ENCODE measurements at regions not wholly inside any gene's neighbourhood (a gene's known extent, or its start where the extent isn't known, plus 50 kb on each side); places are given as distances from the start of the nearest gene placed in this dataset.

- TF ChIP-seq POLR2A (IDR thresholded peaks at IDR 0.05; ENCODE audit: low read depth) (no peak), EP300 (IDR thresholded peaks at IDR 0.05) (no peak), POLR2AphosphoS5 (IDR thresholded peaks at IDR 0.05) (no peak)
- TF ChIP-seq, protein P1, sequence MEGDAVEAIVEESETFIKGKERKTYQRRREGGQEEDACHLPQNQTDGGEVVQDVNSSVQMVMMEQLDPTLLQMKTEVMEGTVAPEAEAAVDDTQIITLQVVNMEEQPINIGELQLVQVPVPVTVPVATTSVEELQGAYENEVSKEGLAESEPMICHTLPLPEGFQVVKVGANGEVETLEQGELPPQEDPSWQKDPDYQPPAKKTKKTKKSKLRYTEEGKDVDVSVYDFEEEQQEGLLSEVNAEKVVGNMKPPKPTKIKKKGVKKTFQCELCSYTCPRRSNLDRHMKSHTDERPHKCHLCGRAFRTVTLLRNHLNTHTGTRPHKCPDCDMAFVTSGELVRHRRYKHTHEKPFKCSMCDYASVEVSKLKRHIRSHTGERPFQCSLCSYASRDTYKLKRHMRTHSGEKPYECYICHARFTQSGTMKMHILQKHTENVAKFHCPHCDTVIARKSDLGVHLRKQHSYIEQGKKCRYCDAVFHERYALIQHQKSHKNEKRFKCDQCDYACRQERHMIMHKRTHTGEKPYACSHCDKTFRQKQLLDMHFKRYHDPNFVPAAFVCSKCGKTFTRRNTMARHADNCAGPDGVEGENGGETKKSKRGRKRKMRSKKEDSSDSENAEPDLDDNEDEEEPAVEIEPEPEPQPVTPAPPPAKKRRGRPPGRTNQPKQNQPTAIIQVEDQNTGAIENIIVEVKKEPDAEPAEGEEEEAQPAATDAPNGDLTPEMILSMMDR (IDR thresholded peaks at IDR 0.05), result no peak
- Histone ChIP-seq H3K27ac (replicated peaks in 1 of 4) (no peak overlapping the region), H3K9me3 (no peaks in the 10 kb centered on the region), H3K4me3 (no peak overlapping the region), H3K36me3 (no peaks in the 10 kb centered on the region), H3K27me3 (peaks cover 0 to 76% (median 1%) of the 10 kb centered on the region in 4 donors), H3K4me1 (no peaks in the 10 kb centered on the region)
- DNase-seq (ENCODE audit: extremely low spot score), result no peak
- intact Hi-C loops (cut with DNase I), result no loop called here
- 71% methylated on average over 1 of the region's 2 CpGs for WGBS
These were observed 81.5 kb downstream of the RRAGC start for GRCh38 chr1:38778051-38778450.

GRCh38 chr1:38777464-38777957, 82.1 kb downstream of the RRAGC start:
- no peaks in the 10 kb centered on the region for H3K9me3 ChIP-seq
- H3K27ac ChIP-seq (replicated peaks in 1 of 4), result no peak overlapping the region
- intact Hi-C loops (cut with DNase I), result no loop called here
- no peak for TF ChIP-seq EP300 (IDR thresholded peaks at IDR 0.05)
- no peak for TF ChIP-seq POLR2A (IDR thresholded peaks at IDR 0.05; ENCODE audit: low read depth)
- no peak for TF ChIP-seq POLR2AphosphoS5 (IDR thresholded peaks at IDR 0.05)
- TF ChIP-seq, protein P1 (IDR thresholded peaks at IDR 0.05), result no peak
- DNase-seq (ENCODE audit: extremely low spot score), result no peak
- H3K4me1 ChIP-seq, result no peaks in the 10 kb centered on the region
- no peak overlapping the region for H3K4me3 ChIP-seq
- no peaks in the 10 kb centered on the region for H3K36me3 ChIP-seq
- WGBS, result 76% methylated on average over 6 of the region's 6 CpGs
- H3K27me3 ChIP-seq, result peaks cover 0 to 71% (median 0%) of the 10 kb centered on the region in 4 donors

DNA sequence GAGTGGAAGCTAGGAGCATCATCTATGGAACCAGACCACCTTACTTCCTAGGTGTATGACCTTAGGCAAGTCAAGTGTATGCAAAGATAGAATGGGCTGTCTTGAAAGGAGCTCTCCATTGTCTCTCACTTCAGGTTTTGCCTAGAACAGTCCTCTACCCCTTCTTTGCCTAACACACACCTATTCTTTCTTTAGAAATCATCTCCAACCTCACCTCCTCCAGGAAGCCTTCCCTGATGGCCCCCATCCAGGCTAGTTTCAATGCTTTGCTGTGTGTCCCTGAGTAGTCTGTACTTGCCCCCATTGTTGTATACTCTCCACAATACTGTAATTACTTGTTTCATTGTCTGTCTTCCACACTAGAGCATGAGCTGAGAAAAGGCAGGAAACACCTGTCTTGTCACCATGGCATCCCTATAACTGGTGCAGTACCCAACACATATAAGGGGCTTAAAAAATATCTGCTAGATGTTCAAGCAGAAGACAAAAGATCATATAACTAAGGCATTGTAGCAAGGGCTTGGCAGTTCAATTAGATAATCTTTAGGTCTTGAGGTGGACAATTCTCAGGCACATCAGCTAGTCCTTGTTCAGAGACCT, 83.0 kb downstream of the RRAGC start:
- H3K36me3 ChIP-seq, result no peaks in the 10 kb centered on the region
- no peaks in the 10 kb centered on the region for H3K4me1 ChIP-seq
- no peak for TF ChIP-seq EP300 (IDR thresholded peaks at IDR 0.05)
- TF ChIP-seq, protein P1 (IDR thresholded peaks at IDR 0.05), result no peak
- no peak for TF ChIP-seq POLR2AphosphoS5 (IDR thresholded peaks at IDR 0.05)
- no peak for TF ChIP-seq POLR2A (IDR thresholded peaks at IDR 0.05; ENCODE audit: low read depth)
- DNase-seq (ENCODE audit: extremely low spot score), result no peak
- H3K27me3 ChIP-seq, result peaks cover 0 to 68% (median 0%) of the 10 kb centered on the region in 4 donors
- H3K4me3 ChIP-seq, result no peak overlapping the region
- intact Hi-C loops (cut with DNase I), result no loop called here
- no peaks in the 10 kb centered on the region for H3K9me3 ChIP-seq
- H3K27ac ChIP-seq (replicated peaks in 1 of 4), result no peak overlapping the region

GRCh38 chr1:38775175-38775845, 84.3 kb downstream of the RRAGC start:
- no peak overlapping the region for H3K27ac ChIP-seq (replicated peaks in 1 of 4)
- no peaks in the 10 kb centered on the region for H3K36me3 ChIP-seq
- DNase-seq (ENCODE audit: extremely low spot score), result no peak
- H3K4me1 ChIP-seq, result no peaks in the 10 kb centered on the region
- 78% methylated on average over 9 of the region's 9 CpGs for WGBS
- H3K27me3 ChIP-seq, result peaks cover 0 to 56% (median 0%) of the 10 kb centered on the region in 4 donors
- no peaks in the 10 kb centered on the region for H3K9me3 ChIP-seq
- TF ChIP-seq, protein P1 (IDR thresholded peaks at IDR 0.05), result no peak
- H3K4me3 ChIP-seq, result no peak overlapping the region
- intact Hi-C loops (cut with DNase I), result no loop called here
